Right hindlimb (tissue), 1 donor: ENCODE measurements at regions not wholly inside any gene's neighbourhood (a gene's known extent, or its start where the extent isn't known, plus 50 kb on each side); places are given as distances from the start of the nearest gene placed in this dataset.
A peak's percentile ranks its signal among the peaks of the same experiment; 100 is the strongest.
"Not testable (repeated sequence)": the region's sequence is repeated elsewhere in the genome, so short reads cannot be mapped to it uniquely, and the experiment has no call there.

Source experiments
- DNase-seq: peaks from one replicate; pipeline ENCODE4 v3.0.0-alpha.2; 2018

GRCh38 chrX:94635003-94635402 lies 961.0 kb downstream of the FAM133A start:
- DNase-seq: no peak

- no peak for DNase-seq
Measured at GRCh38 chrX:94645726-94646125, 971.7 kb downstream of the FAM133A start.

GRCh38 chrX:94655180-94655579 lies 981.2 kb downstream of the FAM133A start:
- DNase-seq: no peak

GRCh38 chrX:94662689-94663088 lies 988.7 kb downstream of the FAM133A start:
- no peak for DNase-seq

- DNase-seq: no peak
Measured at GRCh38 chrX:94676285-94676684, 1002.3 kb downstream of the FAM133A start.

- no peak for DNase-seq
Measured at GRCh38 chrX:94686071-94686470, 1012.1 kb downstream of the FAM133A start.

- DNase-seq: no peak
Measured at GRCh38 chrX:94695910-94696309, 1021.9 kb downstream of the FAM133A start.

GRCh38 chrX:94704348-94705256 lies 1030.6 kb downstream of the FAM133A start:
- not testable (repeated sequence) for DNase-seq

- no peak for DNase-seq
Measured at GRCh38 chrX:94721386-94721785, 1047.4 kb downstream of the FAM133A start.

- DNase-seq: no peak
Measured at GRCh38 chrX:94722578-94722977, 1048.6 kb downstream of the FAM133A start.

- no peak for DNase-seq
Measured at GRCh38 chrX:94742772-94743171, 1068.8 kb downstream of the FAM133A start.

- DNase-seq: no peak
Measured at GRCh38 chrX:94743478-94743877, 1069.5 kb downstream of the FAM133A start.

- DNase-seq: no peak
Measured at GRCh38 chrX:94744786-94745185, 1070.8 kb downstream of the FAM133A start.

GRCh38 chrX:94751611-94752010 lies 1077.6 kb downstream of the FAM133A start:
- no peak for DNase-seq

- no peak for DNase-seq
Measured at GRCh38 chrX:94752434-94753169, 1078.6 kb downstream of the FAM133A start.

- DNase-seq: no peak
Measured at GRCh38 chrX:94758130-94758529, 1084.1 kb downstream of the FAM133A start.

GRCh38 chrX:94775640-94776039 lies 1101.6 kb downstream of the FAM133A start:
- no peak for DNase-seq

- no peak for DNase-seq
Measured at GRCh38 chrX:94813541-94813940, 1139.5 kb downstream of the FAM133A start.

GRCh38 chrX:94814216-94814615 lies 1140.2 kb downstream of the FAM133A start:
- DNase-seq: no peak

GRCh38 chrX:94830717-94831116 lies 1156.7 kb downstream of the FAM133A start:
- DNase-seq: no peak

- DNase-seq: no peak
Measured at GRCh38 chrX:94831364-94831763, 1157.4 kb downstream of the FAM133A start.

GRCh38 chrX:94834226-94834625 lies 1160.2 kb downstream of the FAM133A start:
- DNase-seq: no peak

- peak; percentile 34 for DNase-seq
Measured at GRCh38 chrX:94850811-94851210, 1176.8 kb downstream of the FAM133A start.

- no peak for DNase-seq
Measured at GRCh38 chrX:94854251-94854650, 1180.2 kb downstream of the FAM133A start.
